HL-60 (cell line): ENCODE measurements at regions not wholly inside any gene's neighbourhood (a gene's known extent, or its start where the extent isn't known, plus 50 kb on each side); places are given as distances from the start of the nearest gene placed in this dataset.
"Not testable (repeated sequence)": the region's sequence is repeated elsewhere in the genome, so short reads cannot be mapped to it uniquely, and the experiment has no call there.

Source experiments
- DNase-seq, 2 experiments: peaks; one replicate each; pipeline ENCODE4 v3.0.0-alpha.2; 2010 to 2020; ENCODE audit warnings: low read depth in 1 of 2, low spot score in 1 of 2
- H3K27ac ChIP-seq: fragments of 250-450 bp; sonication (Bioruptor Pico); replicated peaks from 2 replicates; pipeline ENCODE4 v1.5.1; 2020; ENCODE audit warnings: mild to moderate bottlenecking, moderate library complexity
- H3K27me3 ChIP-seq: fragments of 250-450 bp; sonication (Bioruptor Pico); 2 replicates; pipeline ENCODE4 v1.5.1; 2021; ENCODE audit warnings: mild to moderate bottlenecking, moderate library complexity; ENCODE audit not compliant: insufficient read depth, poor library complexity, severe bottlenecking
- H3K4me3 ChIP-seq: replicated peaks from 2 replicates; pipeline ENCODE4 v1.5.1; 2011; ENCODE audit warnings: mild to moderate bottlenecking, control low read depth, low read length; ENCODE audit not compliant: insufficient read depth
- GABPA ChIP-seq: IDR thresholded peaks from 2 replicates; pipeline ENCODE4 v1.6.1; 2012; ENCODE audit warnings: low read depth
- POLR2AphosphoS5 ChIP-seq: IDR thresholded peaks from 2 replicates; pipeline ENCODE4 v1.6.1; 2012; ENCODE audit warnings: low read depth
- SPI1 ChIP-seq: IDR thresholded peaks from 2 replicates; pipeline ENCODE4 v1.6.1; 2012; ENCODE audit warnings: low read depth, mild to moderate bottlenecking, borderline replicate concordance
- TF ChIP-seq, protein P1 (sequence below): IDR thresholded peaks from 2 replicates; pipeline ENCODE4 v1.6.1; 2012; ENCODE audit warnings: low read depth; ENCODE audit not compliant: insufficient replicate concordance
- TF ChIP-seq, protein P2 (sequence below): IDR thresholded peaks from one replicate; pipeline ENCODE4 v1.5.1; 2011; ENCODE audit warnings: low read length, control low read depth, inconsistent platforms; ENCODE audit not compliant: insufficient read depth

DNA sequence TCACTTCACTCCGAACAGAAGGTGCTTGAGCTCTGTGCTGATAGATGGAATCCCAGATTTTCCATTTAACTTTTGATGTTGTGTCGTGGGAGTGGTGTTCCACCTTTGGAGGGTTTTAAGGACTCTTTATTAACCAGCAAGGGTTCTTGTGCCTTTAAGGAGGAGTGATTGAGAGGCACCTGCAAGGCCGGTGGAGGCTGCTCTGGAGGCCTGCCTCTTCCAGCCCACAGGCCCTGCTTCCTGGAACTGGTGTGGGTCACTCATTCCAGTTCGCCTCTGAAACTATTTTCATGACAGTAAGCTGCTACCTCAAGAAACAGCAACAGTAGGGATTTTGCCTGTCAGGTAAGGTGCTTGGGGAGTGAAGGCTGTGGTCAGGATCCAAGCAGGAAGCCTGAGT, 58.8 kb upstream of the APCDD1L start:
- H3K27me3 ChIP-seq: peaks cover 4% of the 10 kb centered on the region
- TF ChIP-seq POLR2AphosphoS5 (no peak), SPI1 (no peak), GABPA (no peak)
- TF ChIP-seq, protein P1, sequence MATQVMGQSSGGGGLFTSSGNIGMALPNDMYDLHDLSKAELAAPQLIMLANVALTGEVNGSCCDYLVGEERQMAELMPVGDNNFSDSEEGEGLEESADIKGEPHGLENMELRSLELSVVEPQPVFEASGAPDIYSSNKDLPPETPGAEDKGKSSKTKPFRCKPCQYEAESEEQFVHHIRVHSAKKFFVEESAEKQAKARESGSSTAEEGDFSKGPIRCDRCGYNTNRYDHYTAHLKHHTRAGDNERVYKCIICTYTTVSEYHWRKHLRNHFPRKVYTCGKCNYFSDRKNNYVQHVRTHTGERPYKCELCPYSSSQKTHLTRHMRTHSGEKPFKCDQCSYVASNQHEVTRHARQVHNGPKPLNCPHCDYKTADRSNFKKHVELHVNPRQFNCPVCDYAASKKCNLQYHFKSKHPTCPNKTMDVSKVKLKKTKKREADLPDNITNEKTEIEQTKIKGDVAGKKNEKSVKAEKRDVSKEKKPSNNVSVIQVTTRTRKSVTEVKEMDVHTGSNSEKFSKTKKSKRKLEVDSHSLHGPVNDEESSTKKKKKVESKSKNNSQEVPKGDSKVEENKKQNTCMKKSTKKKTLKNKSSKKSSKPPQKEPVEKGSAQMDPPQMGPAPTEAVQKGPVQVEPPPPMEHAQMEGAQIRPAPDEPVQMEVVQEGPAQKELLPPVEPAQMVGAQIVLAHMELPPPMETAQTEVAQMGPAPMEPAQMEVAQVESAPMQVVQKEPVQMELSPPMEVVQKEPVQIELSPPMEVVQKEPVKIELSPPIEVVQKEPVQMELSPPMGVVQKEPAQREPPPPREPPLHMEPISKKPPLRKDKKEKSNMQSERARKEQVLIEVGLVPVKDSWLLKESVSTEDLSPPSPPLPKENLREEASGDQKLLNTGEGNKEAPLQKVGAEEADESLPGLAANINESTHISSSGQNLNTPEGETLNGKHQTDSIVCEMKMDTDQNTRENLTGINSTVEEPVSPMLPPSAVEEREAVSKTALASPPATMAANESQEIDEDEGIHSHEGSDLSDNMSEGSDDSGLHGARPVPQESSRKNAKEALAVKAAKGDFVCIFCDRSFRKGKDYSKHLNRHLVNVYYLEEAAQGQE: no peak
- TF ChIP-seq, protein P2, sequence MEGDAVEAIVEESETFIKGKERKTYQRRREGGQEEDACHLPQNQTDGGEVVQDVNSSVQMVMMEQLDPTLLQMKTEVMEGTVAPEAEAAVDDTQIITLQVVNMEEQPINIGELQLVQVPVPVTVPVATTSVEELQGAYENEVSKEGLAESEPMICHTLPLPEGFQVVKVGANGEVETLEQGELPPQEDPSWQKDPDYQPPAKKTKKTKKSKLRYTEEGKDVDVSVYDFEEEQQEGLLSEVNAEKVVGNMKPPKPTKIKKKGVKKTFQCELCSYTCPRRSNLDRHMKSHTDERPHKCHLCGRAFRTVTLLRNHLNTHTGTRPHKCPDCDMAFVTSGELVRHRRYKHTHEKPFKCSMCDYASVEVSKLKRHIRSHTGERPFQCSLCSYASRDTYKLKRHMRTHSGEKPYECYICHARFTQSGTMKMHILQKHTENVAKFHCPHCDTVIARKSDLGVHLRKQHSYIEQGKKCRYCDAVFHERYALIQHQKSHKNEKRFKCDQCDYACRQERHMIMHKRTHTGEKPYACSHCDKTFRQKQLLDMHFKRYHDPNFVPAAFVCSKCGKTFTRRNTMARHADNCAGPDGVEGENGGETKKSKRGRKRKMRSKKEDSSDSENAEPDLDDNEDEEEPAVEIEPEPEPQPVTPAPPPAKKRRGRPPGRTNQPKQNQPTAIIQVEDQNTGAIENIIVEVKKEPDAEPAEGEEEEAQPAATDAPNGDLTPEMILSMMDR: no peak
- DNase-seq: no peak

DNA sequence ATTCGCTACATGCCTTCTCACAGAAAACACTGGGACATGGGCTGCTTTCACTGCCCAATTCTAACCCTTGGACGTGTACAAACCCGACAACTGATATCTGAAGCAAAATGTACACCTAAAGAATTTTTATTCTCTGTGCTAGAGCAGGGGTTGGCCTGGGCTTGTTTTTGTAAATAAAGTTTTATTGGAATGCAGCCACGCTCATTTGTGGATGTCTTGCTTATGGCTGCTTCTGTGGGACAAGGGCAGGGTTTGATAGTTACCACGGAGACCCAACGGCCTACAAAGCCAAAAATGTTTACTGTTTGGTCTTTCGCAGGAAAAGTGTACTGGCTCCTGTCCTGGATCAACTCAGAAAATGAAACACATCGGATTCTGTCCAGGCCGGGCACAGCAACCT, 58.1 kb upstream of the APCDD1L start:
- no peak for DNase-seq
- Histone ChIP-seq H3K27me3 (peaks cover 4% of the 10 kb centered on the region), H3K27ac (no peak overlapping the region), H3K4me3 (no peak overlapping the region)
- no peak for TF ChIP-seq GABPA
- TF ChIP-seq, protein P2: no peak

More for the DNA sequence above, 58.8 kb upstream of the APCDD1L start:
- H3K27ac ChIP-seq: no peak overlapping the region
- no peak overlapping the region for H3K4me3 ChIP-seq

- H3K27me3 ChIP-seq, H3K4me3 ChIP-seq, DNase-seq, H3K27ac ChIP-seq: not testable (repeated sequence)
Measured at GRCh38 chr20:58572428-58572763, 57.2 kb upstream of the APCDD1L start.

DNA sequence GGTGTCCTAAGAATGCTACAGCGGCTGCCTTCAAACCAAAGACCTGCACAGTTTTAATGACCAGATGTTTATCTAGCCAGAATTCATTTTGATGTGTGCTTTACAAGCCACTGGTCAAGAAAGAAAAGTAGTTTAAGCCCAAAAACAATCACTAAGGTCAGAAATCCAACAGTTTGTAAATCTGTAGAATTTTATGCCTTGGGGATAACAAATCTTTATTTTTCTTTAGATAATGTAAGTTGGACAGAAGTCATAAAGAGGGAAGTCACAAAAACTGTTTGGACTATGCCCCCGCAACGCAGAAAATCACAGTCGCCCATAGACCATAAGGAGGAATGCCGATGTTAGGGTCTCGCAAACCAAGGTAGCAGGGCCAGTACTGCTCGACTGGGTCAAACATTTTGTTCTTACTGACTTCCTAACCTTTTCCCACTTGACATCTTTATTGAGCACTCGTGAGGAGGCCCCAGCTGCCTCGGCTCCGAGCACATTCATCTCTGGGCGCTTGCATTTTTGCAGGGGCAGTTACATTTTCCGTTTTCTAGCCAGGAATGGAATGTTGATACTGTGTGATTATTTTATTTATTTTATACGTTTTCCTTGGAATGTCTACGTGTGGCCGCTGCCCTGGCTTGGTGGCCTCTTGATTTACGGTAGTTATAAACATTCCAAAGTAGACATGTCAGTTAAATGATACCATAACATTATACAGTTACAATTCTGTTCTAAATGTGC, 56.7 kb upstream of the APCDD1L start:
- DNase-seq: no peak
- no peak overlapping the region for H3K27ac ChIP-seq
- no peak overlapping the region for H3K4me3 ChIP-seq
- peaks cover 4% of the 10 kb centered on the region for H3K27me3 ChIP-seq
- no peak for TF ChIP-seq GABPA
- no peak for TF ChIP-seq POLR2AphosphoS5
- TF ChIP-seq, protein P2: no peak
- TF ChIP-seq, protein P1: no peak
- TF ChIP-seq SPI1: no peak
